ENCODE measurements at regions not wholly inside any gene's neighbourhood (a gene's known extent, or its start where the extent isn't known, plus 50 kb on each side); places are given as distances from the start of the nearest gene placed in this dataset.

- no peak overlapping the region for H3K27ac ChIP-seq
- intact Hi-C loops (cut with DNase I; ENCODE audit: low total_unique reads), result no loop called here
- 66 to 81% (median 71%) methylated on average over 4 of the region's 4 CpGs for WGBS, 5 donors
- H3K27me3 ChIP-seq (replicated peaks in 1 of 7), result no peaks in the 10 kb centered on the region
- TF ChIP-seq POLR2A (IDR thresholded peaks at IDR 0.05), result no peak
- no peak for TF ChIP-seq POLR2AphosphoS5 (IDR thresholded peaks at IDR 0.05)
- TF ChIP-seq, protein P1, sequence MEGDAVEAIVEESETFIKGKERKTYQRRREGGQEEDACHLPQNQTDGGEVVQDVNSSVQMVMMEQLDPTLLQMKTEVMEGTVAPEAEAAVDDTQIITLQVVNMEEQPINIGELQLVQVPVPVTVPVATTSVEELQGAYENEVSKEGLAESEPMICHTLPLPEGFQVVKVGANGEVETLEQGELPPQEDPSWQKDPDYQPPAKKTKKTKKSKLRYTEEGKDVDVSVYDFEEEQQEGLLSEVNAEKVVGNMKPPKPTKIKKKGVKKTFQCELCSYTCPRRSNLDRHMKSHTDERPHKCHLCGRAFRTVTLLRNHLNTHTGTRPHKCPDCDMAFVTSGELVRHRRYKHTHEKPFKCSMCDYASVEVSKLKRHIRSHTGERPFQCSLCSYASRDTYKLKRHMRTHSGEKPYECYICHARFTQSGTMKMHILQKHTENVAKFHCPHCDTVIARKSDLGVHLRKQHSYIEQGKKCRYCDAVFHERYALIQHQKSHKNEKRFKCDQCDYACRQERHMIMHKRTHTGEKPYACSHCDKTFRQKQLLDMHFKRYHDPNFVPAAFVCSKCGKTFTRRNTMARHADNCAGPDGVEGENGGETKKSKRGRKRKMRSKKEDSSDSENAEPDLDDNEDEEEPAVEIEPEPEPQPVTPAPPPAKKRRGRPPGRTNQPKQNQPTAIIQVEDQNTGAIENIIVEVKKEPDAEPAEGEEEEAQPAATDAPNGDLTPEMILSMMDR (IDR thresholded peaks at IDR 0.05 in 8 of 11, conservative IDR thresholded peaks at IDR 0.05 in 3 of 11), result no peak
- DNase-seq, result no peak
- H3K36me3 ChIP-seq, result no peaks in the 10 kb centered on the region
- H3K9me3 ChIP-seq, result peaks cover 0 to 37% (median 27%) of the 10 kb centered on the region in 8 donors
- H3K4me3 ChIP-seq, result no peak overlapping the region
- no peaks in the 10 kb centered on the region for H3K4me1 ChIP-seq
Observed at GRCh38 chr3:116630494-116630893, 79.1 kb upstream of the TUSC7 start.

DNA sequence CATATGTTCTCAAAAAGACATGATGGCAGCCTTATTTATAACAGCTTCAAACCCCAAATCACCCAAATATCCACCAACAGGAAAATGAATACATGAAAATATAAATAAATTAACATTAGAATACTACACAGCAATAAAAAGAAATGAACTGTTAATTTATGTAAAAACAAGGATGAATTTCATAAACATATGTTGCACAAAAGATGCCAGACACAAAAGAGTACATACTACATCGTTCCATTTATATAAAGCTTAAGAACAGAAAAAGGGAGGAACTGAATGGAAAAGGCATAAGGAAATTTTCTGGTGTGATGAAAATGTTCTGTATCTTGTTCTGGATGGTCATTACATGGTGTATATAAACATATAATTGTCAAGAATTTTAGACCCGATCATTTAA lies 69.9 kb upstream of the TUSC7 start:
- no peak overlapping the region for H3K27ac ChIP-seq
- no peaks in the 10 kb centered on the region for H3K9me3 ChIP-seq
- 73 to 84% (median 77%) methylated on average over 2 of the region's 2 CpGs for WGBS, 5 donors
- no peak for DNase-seq
- H3K36me3 ChIP-seq, result no peaks in the 10 kb centered on the region
- intact Hi-C loops (cut with DNase I; ENCODE audit: low total_unique reads), result no loop called here
- TF ChIP-seq POLR2A (IDR thresholded peaks at IDR 0.05) (no peak), POLR2AphosphoS5 (IDR thresholded peaks at IDR 0.05) (no peak)
- TF ChIP-seq, protein P1 (IDR thresholded peaks at IDR 0.05 in 8 of 11, conservative IDR thresholded peaks at IDR 0.05 in 3 of 11), result no peak
- H3K4me3 ChIP-seq, result no peak overlapping the region
- H3K27me3 ChIP-seq (replicated peaks in 1 of 7), result no peaks in the 10 kb centered on the region
- H3K4me1 ChIP-seq, result no peaks in the 10 kb centered on the region

DNA sequence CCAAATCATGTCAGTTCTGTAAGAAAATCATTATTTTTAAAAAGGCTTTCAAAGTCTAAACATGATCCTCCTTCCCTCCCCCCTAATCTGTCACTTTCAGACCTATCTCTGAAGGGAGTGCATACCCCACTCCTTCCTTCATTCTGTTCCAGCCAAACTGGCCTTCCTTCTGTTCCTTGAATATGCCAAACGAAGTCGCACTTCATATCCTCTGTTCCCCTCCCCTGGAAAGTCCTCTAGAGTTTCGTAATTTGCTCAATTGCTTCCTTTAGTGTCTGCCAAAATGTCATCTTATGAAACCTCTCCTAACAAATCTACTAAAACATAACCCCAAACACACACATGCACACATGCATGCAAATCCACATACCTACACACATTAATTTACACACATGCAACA lies 69.5 kb upstream of the TUSC7 start:
- TF ChIP-seq POLR2AphosphoS5 (IDR thresholded peaks at IDR 0.05) (no peak), POLR2A (IDR thresholded peaks at IDR 0.05) (no peak)
- TF ChIP-seq, protein P1 (IDR thresholded peaks at IDR 0.05 in 8 of 11, conservative IDR thresholded peaks at IDR 0.05 in 3 of 11), result no peak
- H3K27me3 ChIP-seq (replicated peaks in 1 of 7), result no peaks in the 10 kb centered on the region
- H3K4me1 ChIP-seq, result no peaks in the 10 kb centered on the region
- 57 to 75% (median 61%) methylated on average over 3 of the region's 3 CpGs for WGBS, 5 donors
- no peaks in the 10 kb centered on the region for H3K36me3 ChIP-seq
- intact Hi-C loops (cut with DNase I; ENCODE audit: low total_unique reads), result no loop called here
- H3K27ac ChIP-seq, result no peak overlapping the region
- no peaks in the 10 kb centered on the region for H3K9me3 ChIP-seq
- H3K4me3 ChIP-seq, result no peak overlapping the region
- DNase-seq, result no peak

GRCh38 chr3:116643001-116643400 lies 66.6 kb upstream of the TUSC7 start:
- Histone ChIP-seq H3K4me3 (no peak overlapping the region), H3K27ac (no peak overlapping the region), H3K36me3 (no peaks in the 10 kb centered on the region), H3K27me3 (replicated peaks in 1 of 7) (no peaks in the 10 kb centered on the region), H3K4me1 (no peaks in the 10 kb centered on the region), H3K9me3 (no peaks in the 10 kb centered on the region)
- intact Hi-C loops (cut with DNase I; ENCODE audit: low total_unique reads), result no loop called here
- no peak for DNase-seq
- TF ChIP-seq, protein P1 (IDR thresholded peaks at IDR 0.05 in 8 of 11, conservative IDR thresholded peaks at IDR 0.05 in 3 of 11), result no peak
- TF ChIP-seq POLR2A (IDR thresholded peaks at IDR 0.05) (no peak), POLR2AphosphoS5 (IDR thresholded peaks at IDR 0.05) (no peak)

All from spleen (tissue), 11 donors.